ENCODE measurements at regions not wholly inside any gene's neighbourhood (a gene's known extent, or its start where the extent isn't known, plus 50 kb on each side); places are given as distances from the start of the nearest gene placed in this dataset.

DNA sequence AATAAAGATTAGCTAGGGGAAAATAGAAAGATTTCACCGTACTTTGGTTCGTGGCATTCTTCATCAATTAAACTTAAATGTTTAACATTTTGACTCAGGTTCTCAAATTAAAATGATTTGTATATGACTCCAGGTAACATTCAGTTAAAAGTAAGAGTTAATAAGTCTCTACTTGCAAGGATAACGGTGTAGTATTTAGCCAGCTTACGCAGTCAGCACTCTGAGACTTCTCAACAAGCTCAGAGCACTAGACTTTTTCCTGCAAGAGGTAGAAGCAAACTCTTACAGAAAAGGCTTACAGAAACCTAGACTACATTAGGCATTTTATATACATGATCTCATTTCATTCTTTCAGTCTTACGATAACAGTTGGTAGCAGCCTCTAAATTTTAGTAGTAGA lies 96.4 kb upstream of the PPARGC1A start:
- H3K9me2 ChIP-seq (replicated peaks; ENCODE audit: low read length): no peaks in the 10 kb centered on the region
- intact Hi-C loops (cut with micrococcal nuclease): no loop called here
- no peaks in the 10 kb centered on the region for H3K27me3 ChIP-seq (ENCODE audit: low read length)
- no peaks in the 10 kb centered on the region for H3K4me1 ChIP-seq (ENCODE audit: insufficient read depth, low read length)
- H2AFZ ChIP-seq (ENCODE audit: low read length): no peak overlapping the region
- TF ChIP-seq, protein P1, sequence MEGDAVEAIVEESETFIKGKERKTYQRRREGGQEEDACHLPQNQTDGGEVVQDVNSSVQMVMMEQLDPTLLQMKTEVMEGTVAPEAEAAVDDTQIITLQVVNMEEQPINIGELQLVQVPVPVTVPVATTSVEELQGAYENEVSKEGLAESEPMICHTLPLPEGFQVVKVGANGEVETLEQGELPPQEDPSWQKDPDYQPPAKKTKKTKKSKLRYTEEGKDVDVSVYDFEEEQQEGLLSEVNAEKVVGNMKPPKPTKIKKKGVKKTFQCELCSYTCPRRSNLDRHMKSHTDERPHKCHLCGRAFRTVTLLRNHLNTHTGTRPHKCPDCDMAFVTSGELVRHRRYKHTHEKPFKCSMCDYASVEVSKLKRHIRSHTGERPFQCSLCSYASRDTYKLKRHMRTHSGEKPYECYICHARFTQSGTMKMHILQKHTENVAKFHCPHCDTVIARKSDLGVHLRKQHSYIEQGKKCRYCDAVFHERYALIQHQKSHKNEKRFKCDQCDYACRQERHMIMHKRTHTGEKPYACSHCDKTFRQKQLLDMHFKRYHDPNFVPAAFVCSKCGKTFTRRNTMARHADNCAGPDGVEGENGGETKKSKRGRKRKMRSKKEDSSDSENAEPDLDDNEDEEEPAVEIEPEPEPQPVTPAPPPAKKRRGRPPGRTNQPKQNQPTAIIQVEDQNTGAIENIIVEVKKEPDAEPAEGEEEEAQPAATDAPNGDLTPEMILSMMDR (conservative IDR thresholded peaks at IDR 0.05; ENCODE audit: low read depth, low read length): no peak
- TF ChIP-seq EZH2phosphoT487 (IDR thresholded peaks at IDR 0.05; ENCODE audit: borderline replicate concordance, low read length): no peak
- no peak for TF ChIP-seq EZH2 (IDR thresholded peaks at IDR 0.05; ENCODE audit: low read length, unreplicated experiment)
- H3K4me2 ChIP-seq (ENCODE audit: low read length): no peak overlapping the region
- H3K79me2 ChIP-seq (ENCODE audit: low read length): no peaks in the 10 kb centered on the region
- POLR2A ChIA-PET (ENCODE audit: unreplicated experiment): no interaction called here
- H3K9ac ChIP-seq (ENCODE audit: low read length): no peak overlapping the region
- no peak overlapping the region for H3K4me3 ChIP-seq (ENCODE audit: low read length)
- ATAC-seq (no peak), DNase-seq (no peak)
- H3K36me3 ChIP-seq (ENCODE audit: low read depth, low read length): no peaks in the 10 kb centered on the region
- CTCF ChIA-PET: no interaction called here
- no peaks in the 10 kb centered on the region for H3K9me3 ChIP-seq (ENCODE audit: low read length)
- no peaks in the 10 kb centered on the region for H3F3A ChIP-seq (ENCODE audit: low read length, unreplicated experiment)
- BruUV-seq (replicated peaks): no TSS peak
- no peaks in the 10 kb centered on the region for H4K20me1 ChIP-seq (ENCODE audit: low read length)
- H3K27ac ChIP-seq (ENCODE audit: low read length): no peak overlapping the region

DNA sequence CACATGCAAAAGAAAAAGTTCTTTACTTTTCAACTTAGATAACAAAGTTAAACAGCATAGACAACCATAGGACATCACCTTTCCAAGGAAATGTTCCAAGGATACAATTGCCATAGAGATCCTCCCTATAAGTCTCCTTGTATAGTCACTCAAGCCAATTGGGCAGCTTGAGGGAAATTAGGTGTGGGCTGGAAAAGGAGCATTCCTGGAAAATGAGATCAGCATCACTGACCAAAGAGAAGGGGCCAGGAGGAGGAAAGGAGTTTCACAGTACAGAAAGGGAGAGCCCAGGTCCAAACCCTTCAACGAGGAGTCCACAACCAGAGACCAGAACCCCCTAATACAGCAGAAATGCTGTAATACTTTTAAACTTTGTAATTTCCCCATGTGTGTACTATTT lies 91.5 kb upstream of the PPARGC1A start:
- Histone ChIP-seq H3K9me2 (replicated peaks; ENCODE audit: low read length) (no peaks in the 10 kb centered on the region), H3K9me3 (ENCODE audit: low read length) (no peaks in the 10 kb centered on the region), H3K27ac (ENCODE audit: low read length) (no peak overlapping the region), H3K9ac (ENCODE audit: low read length) (no peak overlapping the region), H3F3A (ENCODE audit: low read length, unreplicated experiment) (no peaks in the 10 kb centered on the region), H3K4me1 (ENCODE audit: insufficient read depth, low read length) (no peaks in the 10 kb centered on the region), H4K20me1 (ENCODE audit: low read length) (no peaks in the 10 kb centered on the region), H2AFZ (ENCODE audit: low read length) (no peak overlapping the region), H3K36me3 (ENCODE audit: low read depth, low read length) (no peaks in the 10 kb centered on the region), H3K79me2 (ENCODE audit: low read length) (no peaks in the 10 kb centered on the region), H3K4me3 (ENCODE audit: low read length) (no peak overlapping the region), H3K4me2 (ENCODE audit: low read length) (no peak overlapping the region), H3K27me3 (ENCODE audit: low read length) (no peaks in the 10 kb centered on the region)
- BruUV-seq (replicated peaks): no TSS peak
- ChIA-PET POLR2A (ENCODE audit: unreplicated experiment) (no interaction called here), CTCF (no interaction called here)
- no peak for TF ChIP-seq EZH2 (IDR thresholded peaks at IDR 0.05; ENCODE audit: low read length, unreplicated experiment)
- TF ChIP-seq, protein P1 (conservative IDR thresholded peaks at IDR 0.05; ENCODE audit: low read depth, low read length): no peak
- TF ChIP-seq EZH2phosphoT487 (IDR thresholded peaks at IDR 0.05; ENCODE audit: borderline replicate concordance, low read length): no peak
- ATAC-seq: no peak
- intact Hi-C loops (cut with micrococcal nuclease): no loop called here
- no peak for DNase-seq

DNA sequence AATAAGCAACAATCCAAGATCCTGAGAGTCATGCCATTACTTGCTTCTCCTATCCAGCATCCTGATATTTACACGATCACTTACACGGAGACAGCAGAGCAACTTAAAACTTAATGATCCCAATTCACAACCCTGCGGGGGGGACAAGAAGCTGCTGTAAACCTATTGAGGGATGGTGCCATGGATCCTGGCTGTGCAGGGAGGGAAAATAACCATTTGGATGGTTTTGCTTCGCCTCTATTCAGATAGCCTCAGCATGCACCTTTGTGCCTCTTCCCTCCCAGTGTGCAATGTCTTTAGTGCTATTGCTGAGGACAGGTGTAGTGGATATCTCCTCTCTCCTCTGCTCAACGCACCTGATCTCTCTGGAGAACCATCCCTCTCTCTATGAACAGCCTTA lies 89.7 kb upstream of the PPARGC1A start:
- Histone ChIP-seq H3K9ac (ENCODE audit: low read length) (no peak overlapping the region), H3K4me2 (ENCODE audit: low read length) (no peak overlapping the region), H2AFZ (ENCODE audit: low read length) (no peak overlapping the region), H3K27ac (ENCODE audit: low read length) (no peak overlapping the region), H3F3A (ENCODE audit: low read length, unreplicated experiment) (no peaks in the 10 kb centered on the region), H3K27me3 (ENCODE audit: low read length) (no peaks in the 10 kb centered on the region), H3K9me2 (replicated peaks; ENCODE audit: low read length) (no peaks in the 10 kb centered on the region), H3K36me3 (ENCODE audit: low read depth, low read length) (no peaks in the 10 kb centered on the region), H3K4me1 (ENCODE audit: insufficient read depth, low read length) (no peaks in the 10 kb centered on the region), H3K79me2 (ENCODE audit: low read length) (no peaks in the 10 kb centered on the region), H3K9me3 (ENCODE audit: low read length) (no peaks in the 10 kb centered on the region), H3K4me3 (ENCODE audit: low read length) (no peak overlapping the region), H4K20me1 (ENCODE audit: low read length) (no peaks in the 10 kb centered on the region)
- TF ChIP-seq, protein P1 (conservative IDR thresholded peaks at IDR 0.05; ENCODE audit: low read depth, low read length): no peak
- TF ChIP-seq EZH2 (IDR thresholded peaks at IDR 0.05; ENCODE audit: low read length, unreplicated experiment) (no peak), EZH2phosphoT487 (IDR thresholded peaks at IDR 0.05; ENCODE audit: borderline replicate concordance, low read length) (no peak)
- ChIA-PET CTCF (no interaction called here), POLR2A (ENCODE audit: unreplicated experiment) (no interaction called here)
- ATAC-seq (no peak), DNase-seq (no peak)
- intact Hi-C loops (cut with micrococcal nuclease): no loop called here
- no TSS peak for BruUV-seq (replicated peaks)
